PC-9 (cell line): ENCODE measurements at regions not wholly inside any gene's neighbourhood (a gene's known extent, or its start where the extent isn't known, plus 50 kb on each side); places are given as distances from the start of the nearest gene placed in this dataset.

ENCODE experiments used
- EZH2 ChIP-seq: fragments of 200-600 bp; sonication (generic); IDR thresholded peaks from 2 replicates; pipeline ENCODE4 v1.8.0; 2017; ENCODE audit warnings: antibody characterized with exemption, low read depth
- TF ChIP-seq, protein P1 (sequence below): fragments of 200-600 bp; sonication (generic); conservative IDR thresholded peaks from 2 replicates; pipeline ENCODE4 v1.6.1; 2017; ENCODE audit warnings: mixed run types, antibody characterized with exemption, mild to moderate bottlenecking, moderate library complexity

DNA sequence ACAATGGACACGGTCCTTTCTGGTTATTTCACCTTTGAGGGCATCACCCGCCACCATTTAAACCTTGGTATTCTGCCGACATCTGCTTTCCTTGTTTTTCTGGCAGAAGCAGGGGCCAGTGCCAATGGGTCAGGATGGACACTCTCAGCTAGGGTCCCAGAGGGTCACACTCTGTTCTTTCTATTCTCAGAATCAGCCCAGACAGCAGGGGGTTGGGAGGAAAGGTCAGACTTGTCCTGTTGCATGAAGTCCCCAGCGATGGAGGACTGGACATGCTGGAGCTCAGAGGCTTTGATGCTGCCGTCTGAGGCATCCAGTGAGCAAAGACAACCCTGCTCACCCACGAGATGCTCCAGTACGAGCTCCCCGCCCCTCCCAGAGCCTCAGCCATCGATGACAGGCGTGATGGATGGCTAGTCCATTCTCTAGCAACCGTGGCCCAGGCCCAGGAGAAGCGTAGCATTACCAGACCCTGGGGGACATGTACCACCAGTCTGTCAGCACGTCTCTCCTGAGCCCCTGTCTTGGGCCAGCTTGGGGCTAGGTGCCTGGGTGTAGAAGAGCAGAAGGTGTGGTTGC is 62.0 kb downstream of the FOXL1 start:
- no peak; the same call in 1 of the 2 replicates for TF ChIP-seq EZH2
- TF ChIP-seq, protein P1, sequence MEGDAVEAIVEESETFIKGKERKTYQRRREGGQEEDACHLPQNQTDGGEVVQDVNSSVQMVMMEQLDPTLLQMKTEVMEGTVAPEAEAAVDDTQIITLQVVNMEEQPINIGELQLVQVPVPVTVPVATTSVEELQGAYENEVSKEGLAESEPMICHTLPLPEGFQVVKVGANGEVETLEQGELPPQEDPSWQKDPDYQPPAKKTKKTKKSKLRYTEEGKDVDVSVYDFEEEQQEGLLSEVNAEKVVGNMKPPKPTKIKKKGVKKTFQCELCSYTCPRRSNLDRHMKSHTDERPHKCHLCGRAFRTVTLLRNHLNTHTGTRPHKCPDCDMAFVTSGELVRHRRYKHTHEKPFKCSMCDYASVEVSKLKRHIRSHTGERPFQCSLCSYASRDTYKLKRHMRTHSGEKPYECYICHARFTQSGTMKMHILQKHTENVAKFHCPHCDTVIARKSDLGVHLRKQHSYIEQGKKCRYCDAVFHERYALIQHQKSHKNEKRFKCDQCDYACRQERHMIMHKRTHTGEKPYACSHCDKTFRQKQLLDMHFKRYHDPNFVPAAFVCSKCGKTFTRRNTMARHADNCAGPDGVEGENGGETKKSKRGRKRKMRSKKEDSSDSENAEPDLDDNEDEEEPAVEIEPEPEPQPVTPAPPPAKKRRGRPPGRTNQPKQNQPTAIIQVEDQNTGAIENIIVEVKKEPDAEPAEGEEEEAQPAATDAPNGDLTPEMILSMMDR, result no peak
